GM19372 (cell line): ENCODE measurements at regions not wholly inside any gene's neighbourhood (a gene's known extent, or its start where the extent isn't known, plus 50 kb on each side); places are given as distances from the start of the nearest gene placed in this dataset.
"Not testable (repeated sequence)": the region's sequence is repeated elsewhere in the genome, so short reads cannot be mapped to it uniquely, and the experiment has no call there.

Source experiments
- ATAC-seq: cut with Tn5 transposase; IDR thresholded peaks from one replicate; pipeline ENCODE4 v1.9.1; 2021; ENCODE audit warnings: mild to moderate bottlenecking, low read depth, moderate library complexity; ENCODE audit not compliant: unreplicated experiment

DNA sequence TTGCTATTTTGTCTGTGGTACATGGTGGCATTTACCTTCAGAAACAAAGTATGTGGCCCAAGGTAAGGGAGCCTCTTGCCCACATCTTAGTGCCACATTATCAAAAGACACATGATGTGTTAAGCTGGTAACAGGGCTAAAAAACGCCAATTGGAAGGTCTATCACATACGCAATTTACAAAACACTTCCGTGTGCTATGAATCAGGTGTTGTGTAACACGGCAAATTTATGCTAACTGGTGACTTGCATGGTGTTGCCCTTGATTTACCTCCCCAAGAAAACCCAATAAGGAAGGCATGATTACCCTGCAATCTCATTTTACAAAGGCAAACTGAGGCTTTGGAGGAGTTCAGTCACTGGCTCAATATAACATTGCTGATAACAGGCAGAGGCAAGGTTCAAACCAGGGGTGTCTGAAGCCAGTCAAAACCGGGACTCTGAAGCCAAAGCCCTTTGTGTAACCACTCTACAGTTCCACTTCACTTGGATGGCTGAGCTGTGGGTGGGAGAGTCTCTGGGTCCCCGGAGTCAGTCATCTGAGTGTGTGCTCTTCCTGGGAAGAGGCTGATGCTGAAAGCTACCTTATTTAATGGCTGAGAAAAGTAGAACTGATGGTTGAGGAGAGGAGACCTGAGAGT lies 103.9 kb upstream of the BCL6 start:
- no peak for ATAC-seq

DNA sequence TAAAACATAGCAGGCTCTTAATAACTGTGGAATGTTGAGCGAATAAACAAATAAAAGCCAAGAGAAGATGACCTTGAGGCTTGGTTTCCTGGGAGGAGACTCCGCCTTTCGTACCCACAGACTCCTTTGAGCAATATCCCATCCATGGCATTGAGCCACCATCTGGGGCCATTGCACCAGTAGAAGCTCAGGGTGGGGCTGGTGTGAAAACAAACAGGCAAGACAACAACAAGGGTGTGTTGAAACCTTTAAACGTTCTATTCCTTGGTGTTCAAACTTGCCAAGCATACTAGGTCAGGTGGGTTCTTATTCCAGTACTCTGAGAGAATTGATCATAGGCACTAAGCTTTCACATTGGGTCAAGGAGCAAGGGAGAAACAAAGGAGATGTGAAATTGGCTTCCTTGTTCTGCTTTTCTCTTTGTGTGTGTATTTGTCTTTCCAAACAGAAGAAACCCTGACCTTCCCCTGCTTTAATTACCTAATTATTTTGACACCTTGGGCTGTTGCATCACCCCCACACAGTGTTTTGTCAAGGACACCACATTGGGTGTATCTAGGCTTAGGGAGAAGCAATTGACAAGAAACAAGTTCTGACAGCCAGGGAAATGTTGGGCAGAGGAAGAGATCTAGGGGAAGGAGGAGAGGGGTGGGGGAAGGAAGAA lies 105.1 kb upstream of the BCL6 start:
- ATAC-seq: no peak

DNA sequence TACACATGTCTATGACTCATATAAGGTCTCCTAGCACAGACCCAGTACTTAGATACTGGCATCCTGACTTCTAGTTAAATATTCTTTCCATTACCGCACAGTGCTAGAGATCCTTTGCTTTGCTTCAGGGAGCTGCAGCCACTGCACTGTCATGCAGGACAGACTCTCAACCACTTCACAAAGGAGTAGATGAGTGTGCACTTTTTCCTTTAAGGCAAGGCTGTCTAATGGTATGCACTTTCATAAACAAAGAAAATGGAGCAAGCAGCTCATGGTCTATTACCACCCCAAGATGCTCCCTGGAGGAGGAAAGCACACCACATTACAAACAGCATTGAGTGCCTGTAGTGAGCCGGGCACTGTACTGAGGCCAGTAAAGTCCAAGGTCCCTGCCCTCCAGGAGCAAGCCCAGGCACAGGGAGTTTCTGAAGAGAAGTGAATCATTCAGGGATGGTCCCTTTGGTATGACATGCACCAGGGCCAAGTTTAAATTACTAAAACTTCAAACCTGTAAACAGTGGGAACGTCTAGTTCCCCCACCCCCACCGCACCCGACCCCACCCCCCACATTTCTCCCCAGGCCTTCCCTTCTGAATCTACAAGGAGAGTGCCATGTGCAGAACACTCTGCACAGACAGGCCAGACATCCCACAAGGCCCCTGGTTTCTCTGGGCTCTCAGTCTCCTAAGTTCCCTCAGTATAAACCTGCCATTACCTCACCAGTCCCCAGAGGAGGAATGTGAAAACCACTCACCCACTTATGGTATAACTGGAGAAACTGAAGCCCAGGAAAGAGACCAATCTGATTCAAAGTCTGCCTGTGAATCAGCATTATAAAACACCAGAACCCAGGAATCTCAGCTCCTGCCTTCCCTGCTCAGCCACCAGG lies 107.8 kb upstream of the BCL6 start:
- ATAC-seq: no peak

DNA sequence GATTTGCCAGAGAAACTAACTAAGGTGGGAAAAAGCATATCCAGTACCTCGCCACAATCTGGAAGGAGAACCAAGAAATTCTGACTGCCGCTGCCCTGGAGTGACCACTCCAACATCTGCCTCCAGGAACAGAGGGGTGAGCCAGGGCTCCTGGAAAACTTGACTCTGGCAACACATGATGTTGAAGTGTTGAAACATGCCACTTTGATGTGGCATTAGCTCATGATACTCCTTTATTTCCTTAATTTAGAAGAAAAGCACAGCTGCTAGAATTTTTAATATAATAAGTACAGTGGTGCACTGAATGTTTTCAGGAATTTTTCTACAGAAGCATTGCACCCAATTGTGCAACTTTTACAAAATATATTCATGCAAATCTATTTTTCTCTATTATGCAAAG lies 109.9 kb upstream of the BCL6 start:
- ATAC-seq: no peak

DNA sequence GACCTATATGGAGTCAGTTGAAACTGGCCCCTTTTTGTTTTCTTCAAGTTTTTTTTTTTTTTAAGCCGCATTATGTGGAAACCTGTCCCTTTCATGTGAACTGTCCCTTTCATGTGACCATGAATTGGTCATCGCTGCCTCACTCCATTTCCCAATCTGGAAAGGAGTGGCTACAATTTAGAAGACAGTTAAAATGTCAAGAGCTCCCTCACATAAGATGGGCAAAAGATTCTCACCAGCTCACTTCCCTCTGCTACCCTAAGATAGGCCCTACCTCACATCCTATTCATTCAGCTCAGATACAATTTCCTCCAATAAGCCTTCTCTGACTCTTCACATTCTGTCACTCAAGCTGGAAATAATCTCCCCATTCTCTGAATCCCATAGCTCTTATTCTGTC lies 111.3 kb upstream of the BCL6 start:
- no peak for ATAC-seq

DNA sequence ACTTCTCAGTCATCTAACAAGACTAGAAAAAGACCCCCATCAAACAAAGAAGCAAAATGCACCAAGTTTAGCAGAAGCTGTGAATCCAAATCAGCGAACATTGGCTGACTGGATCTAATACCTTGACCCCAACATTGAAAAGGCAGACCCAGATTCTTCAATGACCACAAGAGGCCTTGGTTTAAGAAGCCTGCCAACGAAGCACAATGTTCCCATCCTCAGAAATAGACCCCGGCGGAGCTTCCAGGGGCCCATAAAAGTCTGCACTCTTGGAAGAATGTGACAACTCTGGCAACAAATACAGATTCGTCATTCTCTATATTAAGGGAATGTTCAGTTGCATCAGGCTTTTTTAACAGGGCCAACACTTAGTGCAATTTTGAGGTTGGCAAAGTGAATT lies 112.8 kb upstream of the BCL6 start:
- ATAC-seq: no peak

DNA sequence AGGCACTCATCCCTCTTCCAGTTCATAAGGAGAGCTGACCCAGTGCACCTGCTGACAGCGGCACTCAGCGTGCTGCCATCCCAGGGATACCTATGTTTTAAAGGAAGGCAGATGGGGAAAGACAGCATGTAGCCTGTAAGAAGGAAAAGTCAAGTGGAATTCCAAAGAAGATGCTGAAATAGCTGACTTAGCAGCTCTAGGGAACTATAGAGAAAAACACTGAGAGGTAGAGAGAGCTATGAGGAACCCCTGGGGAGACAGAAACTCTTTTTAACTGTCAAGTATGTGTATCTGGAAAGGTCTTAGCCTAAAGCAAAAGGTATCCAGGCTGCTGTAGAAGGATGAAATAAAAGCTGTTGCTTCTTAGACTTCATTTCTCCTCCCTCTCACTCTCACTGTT lies 113.4 kb upstream of the BCL6 start:
- ATAC-seq: no peak

DNA sequence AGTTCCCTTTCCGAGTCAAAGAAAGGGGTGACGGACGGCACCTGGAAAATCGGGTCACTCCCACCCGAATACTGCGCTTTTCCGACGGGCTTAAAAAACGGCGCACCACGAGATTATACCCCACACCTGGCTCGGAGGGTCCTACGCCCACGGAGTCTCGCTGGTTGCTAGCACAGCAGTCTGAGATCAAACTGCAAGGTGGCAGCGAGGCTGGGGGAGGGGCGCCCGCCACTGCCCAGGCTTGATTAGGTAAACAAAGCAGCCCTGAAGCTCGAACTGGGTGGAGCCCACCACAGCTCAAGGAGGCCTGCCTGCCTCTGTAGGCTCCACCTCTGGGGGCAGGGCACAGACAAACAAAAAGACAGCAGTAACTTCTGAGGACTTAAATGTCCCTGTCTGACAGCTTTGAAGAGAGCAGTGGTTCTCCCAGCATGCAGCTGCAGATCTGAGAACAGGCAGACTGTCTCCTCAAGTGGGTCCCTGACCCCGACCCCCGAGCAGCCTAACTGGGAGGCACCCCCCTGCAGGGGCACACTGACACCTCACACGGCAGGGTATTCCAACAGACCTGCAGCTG lies 117.5 kb upstream of the BCL6 start:
- ATAC-seq: not testable (repeated sequence)

DNA sequence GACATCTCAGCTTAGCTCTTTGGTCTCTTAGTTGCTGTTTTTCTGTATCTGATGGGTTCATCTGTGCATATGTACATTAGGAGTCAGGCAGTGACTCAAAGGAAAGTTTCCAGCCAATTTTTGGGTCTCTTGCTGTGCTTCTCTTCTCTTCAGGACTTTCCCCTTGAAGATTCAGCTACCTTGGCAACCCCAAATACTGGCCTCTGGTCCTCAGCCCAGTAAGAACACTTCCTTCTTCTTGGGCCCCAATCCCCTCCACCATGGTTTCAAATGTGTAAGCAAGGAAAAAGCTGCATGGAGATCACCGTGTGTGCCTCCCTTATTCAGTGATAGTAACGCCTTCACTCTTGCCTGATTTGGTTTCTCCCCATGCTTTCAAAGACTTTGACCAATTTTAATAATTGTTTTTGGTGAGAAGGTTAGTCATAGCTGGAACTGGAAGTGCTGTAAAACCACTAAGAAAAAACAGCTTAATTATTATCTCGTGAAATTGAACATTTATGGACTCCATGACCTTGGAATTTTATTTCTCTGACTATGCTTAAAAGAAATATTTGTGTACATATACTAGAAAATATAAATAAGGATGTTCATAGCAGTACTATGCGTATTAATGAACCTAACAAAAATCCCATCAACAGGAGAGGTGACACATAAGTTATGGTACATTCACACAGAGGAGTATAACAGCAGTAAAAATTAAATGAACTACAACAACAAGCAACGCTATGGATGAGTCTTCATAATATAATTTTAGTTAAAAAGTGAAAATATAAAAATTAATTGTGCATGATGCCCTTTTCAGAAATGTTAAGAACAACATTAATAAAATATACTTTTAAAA lies 125.3 kb upstream of the BCL6 start:
- ATAC-seq: peak; percentile 73

DNA sequence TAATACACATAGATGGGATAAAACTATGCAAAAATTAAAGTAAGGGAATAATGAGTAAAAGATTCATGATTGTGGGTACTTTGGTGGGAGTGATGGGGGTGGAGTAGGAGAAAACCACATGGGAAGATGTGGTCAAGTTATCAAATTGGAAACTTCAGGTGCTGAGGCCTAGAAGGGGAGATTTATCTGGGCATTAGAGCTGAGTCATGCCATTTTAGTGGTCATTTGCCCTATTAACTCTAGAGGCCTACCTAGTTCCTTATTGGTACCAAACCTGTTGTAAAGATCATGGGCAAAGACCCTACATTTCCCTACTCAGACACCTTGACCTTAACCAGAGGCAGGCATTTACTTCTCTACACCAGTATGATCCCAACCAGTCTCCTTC lies 125.9 kb upstream of the BCL6 start:
- no peak for ATAC-seq

DNA sequence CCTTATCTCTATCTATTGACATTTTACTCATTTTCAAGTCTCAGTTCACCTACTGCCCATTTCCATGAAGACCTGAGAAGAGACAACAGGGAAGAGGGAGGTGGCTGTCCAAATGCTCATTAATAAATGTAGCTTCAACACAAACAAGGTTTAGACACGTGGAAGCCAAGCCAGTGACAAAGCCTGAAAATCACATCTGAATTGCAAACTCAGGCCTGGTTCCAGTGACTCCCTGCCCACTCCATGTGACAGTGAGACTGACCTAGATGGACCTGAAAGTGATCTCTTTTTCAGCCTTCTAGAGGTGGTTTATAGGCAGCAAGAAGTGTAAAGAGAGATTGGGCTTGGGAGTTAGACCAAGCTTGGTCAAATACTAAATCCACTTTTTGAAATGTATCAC lies 126.6 kb upstream of the BCL6 start:
- no peak for ATAC-seq

DNA sequence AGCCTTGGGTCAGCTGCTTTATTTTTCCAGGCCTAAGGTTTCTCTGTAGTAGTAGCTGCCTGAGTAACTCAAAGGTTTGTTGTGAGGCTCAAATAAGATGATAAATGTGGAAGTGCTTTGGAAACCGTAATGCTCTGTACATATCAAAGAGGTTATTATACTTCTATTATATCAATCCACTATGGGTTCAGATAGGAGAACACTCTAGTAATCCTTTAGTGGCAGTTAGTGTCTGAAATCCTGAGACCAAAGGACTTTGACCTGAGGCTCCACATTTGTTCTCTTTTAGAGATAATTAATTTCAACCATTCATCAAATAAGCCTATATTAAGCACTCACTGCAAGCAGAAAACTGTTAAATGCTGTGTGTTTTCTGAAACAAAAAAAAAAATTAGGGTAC lies 128.6 kb upstream of the BCL6 start:
- ATAC-seq: no peak

DNA sequence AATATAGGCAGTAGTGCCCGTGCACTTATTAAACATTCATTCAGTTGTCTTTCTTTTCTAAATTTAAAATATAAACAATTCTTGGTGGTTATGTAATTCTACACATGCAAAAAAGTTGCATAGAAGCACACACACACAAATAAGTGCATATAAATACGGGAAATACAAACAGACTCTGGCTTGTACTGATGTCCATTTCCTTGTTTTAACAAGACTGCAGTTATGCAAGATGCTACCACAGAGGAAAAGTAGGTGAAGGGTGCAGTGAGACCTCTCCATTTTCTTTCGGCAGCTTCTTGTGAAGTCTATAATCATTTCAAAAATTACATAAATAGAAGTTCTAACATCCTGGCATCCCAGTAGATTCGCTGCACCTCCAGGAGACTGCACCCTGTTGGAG lies 130.6 kb upstream of the BCL6 start:
- ATAC-seq: no peak

DNA sequence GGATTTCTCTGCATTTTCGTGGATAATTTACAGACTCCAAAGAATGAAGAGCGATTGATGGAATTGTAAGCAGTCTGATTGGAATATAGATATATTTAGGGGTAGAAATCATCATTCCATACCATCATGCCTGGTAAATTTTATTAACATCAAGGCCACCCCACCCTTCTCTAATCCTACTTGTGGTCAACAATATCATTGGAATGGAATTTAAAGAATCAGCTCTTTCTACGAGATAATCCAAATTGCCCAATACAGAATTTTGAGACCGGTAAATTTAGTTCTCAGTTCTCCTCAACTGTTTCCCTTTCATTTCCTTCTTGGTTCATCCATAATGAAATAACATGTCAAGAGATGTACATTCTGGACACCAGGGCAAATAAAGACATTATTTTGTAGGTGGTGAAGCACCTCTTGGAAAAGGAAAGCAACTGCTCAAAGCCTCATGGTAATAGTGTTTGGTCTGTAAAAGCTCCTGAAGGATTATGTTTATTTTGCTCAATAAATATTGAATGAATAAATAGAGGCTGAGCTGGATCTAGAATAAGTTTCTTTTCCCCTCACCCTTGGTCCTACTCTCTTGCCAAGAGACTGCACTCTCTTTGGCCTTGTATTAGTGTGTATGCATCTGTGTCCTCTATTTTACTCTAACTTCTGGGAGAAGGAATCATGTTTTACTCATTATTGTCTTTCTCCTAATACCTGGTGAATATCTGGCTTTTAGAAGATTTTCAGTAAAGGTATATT lies 133.7 kb upstream of the BCL6 start:
- no peak for ATAC-seq

DNA sequence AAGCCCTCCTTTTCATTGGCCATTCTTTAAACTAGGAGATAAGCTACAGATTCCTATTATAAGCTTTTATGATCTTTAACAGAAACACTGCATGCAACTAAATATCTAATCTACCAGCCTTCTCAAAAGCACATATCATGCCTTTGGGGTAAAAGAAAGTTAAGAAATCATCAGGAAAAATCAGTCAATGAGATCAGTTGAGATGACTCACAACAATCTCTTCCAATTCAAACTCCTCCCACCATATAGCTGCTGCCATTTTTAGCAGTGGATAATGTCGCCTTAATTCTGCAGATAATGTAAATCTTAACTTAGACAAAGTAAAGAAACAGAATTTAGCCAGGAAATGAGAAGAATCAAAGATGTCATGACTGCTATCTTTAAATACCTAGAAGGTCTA lies 135.2 kb upstream of the BCL6 start:
- ATAC-seq: no peak

DNA sequence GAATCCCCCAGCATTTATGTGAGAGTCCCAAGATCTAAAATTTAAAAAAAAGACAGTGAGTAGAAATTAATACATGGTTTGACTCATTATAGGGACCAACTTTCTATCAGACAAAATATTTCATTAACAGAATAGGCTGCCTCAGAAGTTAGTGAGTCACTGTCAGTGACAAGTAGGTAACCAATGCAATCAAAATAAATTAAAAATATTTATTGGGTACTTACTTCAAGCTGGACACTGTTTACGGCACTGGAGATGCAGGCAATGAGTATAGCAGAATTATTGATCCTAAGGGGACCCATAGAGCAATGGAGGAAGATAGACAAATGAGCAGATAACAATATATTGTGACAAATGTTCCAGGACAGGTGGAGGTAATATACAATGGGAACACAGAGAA lies 135.6 kb upstream of the BCL6 start:
- no peak for ATAC-seq

DNA sequence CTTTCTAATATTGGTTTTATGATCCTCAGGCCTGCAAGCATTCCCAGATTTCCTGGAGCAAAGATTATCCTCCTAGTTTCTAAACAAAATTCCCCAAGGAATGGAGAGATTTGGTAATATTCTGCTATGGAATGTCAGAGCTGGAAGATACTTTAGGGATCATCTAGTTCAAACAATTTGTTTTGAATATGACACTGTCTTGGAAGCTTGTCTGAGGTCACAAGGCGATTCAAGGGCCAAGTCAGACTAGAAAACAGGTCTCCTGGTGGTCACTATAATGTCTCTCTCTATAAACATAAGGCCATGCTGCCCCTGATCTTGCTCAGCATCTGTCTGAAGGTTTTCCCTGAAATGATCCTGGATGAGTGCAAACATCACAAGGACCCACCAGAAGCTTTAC lies 143.4 kb upstream of the BCL6 start:
- no peak for ATAC-seq

DNA sequence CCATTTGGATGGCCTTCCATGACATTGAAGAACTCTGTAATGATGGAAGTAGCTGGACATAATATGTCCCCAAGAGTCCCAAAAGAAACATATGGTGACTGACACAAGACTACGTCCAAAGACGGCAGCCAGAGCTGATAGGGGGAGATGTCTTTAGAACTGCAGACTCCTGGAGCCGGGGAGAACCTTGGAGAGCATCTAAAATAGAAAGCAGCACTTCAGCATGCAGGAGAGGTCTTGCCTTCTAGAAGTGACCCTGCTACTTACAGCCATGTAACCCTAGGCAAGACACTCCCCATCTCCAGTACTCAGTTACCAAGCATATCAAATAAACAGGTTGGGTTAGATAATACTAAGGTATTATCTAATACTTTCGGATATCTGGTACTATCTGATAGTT lies 143.8 kb upstream of the BCL6 start:
- no peak for ATAC-seq

DNA sequence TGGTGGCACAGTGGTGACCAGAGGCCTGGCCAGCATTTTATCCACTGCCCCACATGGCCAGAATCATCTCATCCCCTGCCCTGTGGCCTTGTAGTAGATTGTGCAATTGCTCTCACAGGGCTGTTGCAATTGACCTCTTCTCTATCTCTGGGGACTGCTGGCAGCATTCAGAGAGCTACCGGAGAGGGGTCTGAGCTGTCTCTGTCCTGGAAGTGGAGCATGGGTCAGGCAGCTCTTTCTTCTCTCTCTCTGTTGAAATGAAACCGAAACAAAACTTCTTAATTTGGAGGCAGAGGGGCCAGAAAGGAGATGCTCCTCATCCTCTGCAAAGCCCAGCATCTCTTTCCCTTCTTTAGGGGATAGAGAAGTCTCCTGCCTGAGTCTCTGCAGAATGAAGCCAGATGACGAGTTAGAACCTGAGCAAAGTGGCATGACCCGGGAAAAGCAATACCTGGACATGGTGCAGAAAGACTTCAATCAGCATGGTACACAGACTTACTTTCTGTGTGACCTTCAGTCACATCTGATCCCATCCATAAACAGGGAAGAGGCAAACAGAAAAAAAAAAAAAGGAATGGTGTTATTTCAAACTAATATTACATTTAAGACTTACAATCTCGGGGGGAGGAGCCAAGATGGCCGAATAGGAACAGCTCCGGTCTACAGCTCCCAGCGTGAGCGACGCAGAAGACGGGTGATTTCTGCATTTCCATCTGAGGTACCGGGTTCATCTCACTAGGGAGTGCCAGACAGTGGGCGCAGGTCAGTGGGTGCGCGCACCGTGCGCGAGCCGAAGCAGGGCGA lies 144.5 kb upstream of the BCL6 start:
- ATAC-seq: no peak
